SK-N-SH (cell line): ENCODE measurements at regions not wholly inside any gene's neighbourhood (a gene's known extent, or its start where the extent isn't known, plus 50 kb on each side); places are given as distances from the start of the nearest gene placed in this dataset.

Experiments used
- CTCF ChIA-PET: fragments of 300-600, 350-600 bp; formaldehyde crosslinking; extraction: SDS; loops from one replicate; lab custom pipeline; 2021; lab: Yijun Ruan, JAX
- POLR2A ChIA-PET: fragments of 350-600 bp; sonication (Branson Sonifier 250); formaldehyde crosslinking; extraction: SDS; loops from one replicate; lab custom pipeline; 2020; ENCODE audit warnings: antibody characterized with exemption, inconsistent platforms; lab: Yijun Ruan, JAX
- DNase-seq: peaks from one replicate; pipeline ENCODE4 v3.0.0; 2012
- H2AFZ ChIP-seq: fragments of 200-600 bp; sonication (generic); 2 replicates; pipeline ENCODE4 v1.8.1; 2016; ENCODE audit warnings: antibody characterized with exemption, mild to moderate bottlenecking, low read depth
- H3F3A ChIP-seq: fragments of 200-600 bp; sonication (generic); replicated peaks from 2 replicates; pipeline ENCODE3; 2016; ENCODE audit warnings: antibody characterized with exemption, mild to moderate bottlenecking; ENCODE audit not compliant: insufficient read depth
- H3K27ac ChIP-seq, 2 experiments: fragments of 200-500 bp in 1 of 2; fragments of 200-600 bp in 1 of 2; sonication (Bioruptor generic) in 1 of 2; sonication (generic), shearing (Covaris generic) in 1 of 2; 2 replicates each; pipeline versions ENCODE4 v1.5.1 to v1.6.1; 2014 to 2016; ENCODE audit warnings: low read depth in 2 of 2, inconsistent platforms in 1 of 2, low read length in 1 of 2, mild to moderate bottlenecking in 1 of 2, mixed read lengths in 1 of 2
- H3K27me3 ChIP-seq: fragments of 200-600 bp; sonication (generic), shearing (Covaris generic); 2 replicates; pipeline ENCODE4 v1.6.1; 2016; ENCODE audit warnings: mixed run types; ENCODE audit not compliant: insufficient read depth
- H3K36me3 ChIP-seq, 2 experiments: fragments of 200-500 bp in 1 of 2; fragments of 200-600 bp in 1 of 2; sonication (Bioruptor generic) in 1 of 2; sonication (generic) in 1 of 2; replicated peaks in 1 of 2; 2 replicates each; pipeline versions ENCODE3 to v1.5.1; 2014 to 2016; ENCODE audit warnings: low read length in 1 of 2, mild to moderate bottlenecking in 1 of 2; ENCODE audit not compliant: insufficient read depth in 2 of 2, control insufficient read depth in 1 of 2
- H3K4me1 ChIP-seq, 2 experiments: fragments of 200-500 bp in 1 of 2; fragments of 200-600 bp in 1 of 2; sonication (Bioruptor generic) in 1 of 2; sonication (generic), shearing (Covaris generic) in 1 of 2; 2 replicates each; pipeline versions ENCODE4 v1.5.1 to v1.6.1; 2014 to 2016; ENCODE audit warnings: low read depth in 1 of 2, low read length in 1 of 2, mixed run types in 1 of 2; ENCODE audit not compliant: insufficient read depth in 2 of 2, control insufficient read depth in 1 of 2
- H3K4me2 ChIP-seq: fragments of 200-600 bp; sonication (generic), shearing (Covaris generic); 2 replicates; pipeline ENCODE4 v1.6.1; 2017; ENCODE audit warnings: mixed run types
- H3K4me3 ChIP-seq, 2 experiments: fragments of 200-500 bp in 1 of 2; fragments of 200-600 bp in 1 of 2; sonication (Bioruptor generic) in 1 of 2; sonication (generic), shearing (Covaris generic) in 1 of 2; 2 replicates each; pipeline versions ENCODE4 v1.5.1 to v1.8.1; 2014 to 2016; ENCODE audit warnings: low read depth in 2 of 2, inconsistent platforms in 1 of 2, low read length in 1 of 2, mild to moderate bottlenecking in 1 of 2, mixed read lengths in 1 of 2, moderate library complexity in 1 of 2
- H3K79me2 ChIP-seq: fragments of 200-600 bp; sonication (generic); 2 replicates; pipeline ENCODE4 v1.8.1; 2017; ENCODE audit warnings: mild to moderate bottlenecking; ENCODE audit not compliant: insufficient read depth
- H3K9ac ChIP-seq: fragments of 200-600 bp; sonication (generic); 2 replicates; pipeline ENCODE4 v1.6.1; 2017; ENCODE audit warnings: mixed run types
- H3K9me2 ChIP-seq: fragments of 200-600 bp; sonication (generic); 2 replicates; pipeline ENCODE4 v1.6.1; 2017; ENCODE audit warnings: mixed run types
- H3K9me3 ChIP-seq: fragments of 200-600 bp; sonication (generic); 2 replicates; pipeline ENCODE4 v1.6.1; 2017; ENCODE audit warnings: mixed run types, mild to moderate bottlenecking, moderate library complexity
- H4K20me1 ChIP-seq: fragments of 200-600 bp; sonication (generic); 2 replicates; pipeline ENCODE4 v1.6.1; 2017; ENCODE audit warnings: mild to moderate bottlenecking, mixed run types; ENCODE audit not compliant: insufficient read depth
- CHD2 ChIP-seq: fragments of 150-350 bp; IDR thresholded peaks from 2 replicates; pipeline ENCODE4 v1.6.1; 2018; ENCODE audit warnings: low read length; ENCODE audit not compliant: partially characterized antibody
- CTCF ChIP-seq: fragments of 200-600 bp; sonication (generic); IDR thresholded peaks from 2 replicates; pipeline ENCODE4 v1.6.1; 2017; ENCODE audit warnings: antibody characterized with exemption, mild to moderate bottlenecking, moderate library complexity
- ELF1 ChIP-seq: IDR thresholded peaks from 2 replicates; pipeline ENCODE4 v1.4.0; 2012
- EZH2phosphoT487 ChIP-seq: fragments of 200-600 bp; sonication (generic); IDR thresholded peaks from 2 replicates; pipeline ENCODE4 v1.6.1; 2017; ENCODE audit warnings: low read depth, mixed run types, mild to moderate bottlenecking, antibody characterized with exemption, moderate library complexity, borderline replicate concordance
- FOSL2 ChIP-seq: IDR thresholded peaks from 2 replicates; pipeline ENCODE4 v1.4.0; 2012; ENCODE audit warnings: low read depth, mild to moderate bottlenecking, moderate library complexity, borderline replicate concordance
- FOXJ3 ChIP-seq: sonication (generic); formaldehyde crosslinking; IDR thresholded peaks from 2 replicates; pipeline ENCODE4 v1.5.1; 2020; ENCODE audit warnings: mild to moderate bottlenecking, missing genetic modification reagents
- FOXM1 ChIP-seq: IDR thresholded peaks from 2 replicates; pipeline ENCODE4 v1.4.0; 2012; ENCODE audit warnings: low read depth, mild to moderate bottlenecking
- GABPA ChIP-seq: IDR thresholded peaks from 2 replicates; pipeline ENCODE4 v1.4.0; 2012; ENCODE audit warnings: low read depth, mild to moderate bottlenecking
- GATA2 ChIP-seq: sonication (generic); formaldehyde crosslinking; IDR thresholded peaks from 2 replicates; pipeline ENCODE4 v1.5.0; 2020; ENCODE audit warnings: mild to moderate bottlenecking, missing genetic modification reagents
- JUND ChIP-seq: IDR thresholded peaks from 2 replicates; pipeline ENCODE4 v1.4.0; 2012
- MEF2A ChIP-seq: IDR thresholded peaks from 2 replicates; pipeline ENCODE4 v1.4.0; 2012; ENCODE audit warnings: low read depth, borderline replicate concordance
- MXI1 ChIP-seq: IDR thresholded peaks from 2 replicates; pipeline ENCODE4 v1.6.1; 2012; ENCODE audit warnings: mild to moderate bottlenecking, low read depth, low read length, improper control_type of control experiment
- NRF1 ChIP-seq: IDR thresholded peaks from 2 replicates; pipeline ENCODE4 v1.6.1; 2012; ENCODE audit warnings: low read depth, mild to moderate bottlenecking, low read length
- REST ChIP-seq: IDR thresholded peaks from 2 replicates; pipeline ENCODE4 v1.6.1; 2012; ENCODE audit warnings: mild to moderate bottlenecking, low read depth, low read length, moderate library complexity
- RFX5 ChIP-seq: IDR thresholded peaks from 2 replicates; pipeline ENCODE4 v1.6.1; 2012; ENCODE audit warnings: mild to moderate bottlenecking, improper control_type of control experiment, low read length
- SIN3A ChIP-seq: IDR thresholded peaks from 2 replicates; pipeline ENCODE4 v1.6.1; 2012; ENCODE audit warnings: low read depth, mild to moderate bottlenecking, low read length, moderate library complexity, borderline replicate concordance
- SMC3 ChIP-seq: IDR thresholded peaks from 2 replicates; pipeline ENCODE4 v1.6.1; 2012; ENCODE audit warnings: low read depth, low read length, improper control_type of control experiment
- USF1 ChIP-seq: IDR thresholded peaks from 2 replicates; pipeline ENCODE4 v1.4.0; 2012; ENCODE audit warnings: low read depth, borderline replicate concordance
- YY1 ChIP-seq: IDR thresholded peaks from 2 replicates; pipeline ENCODE4 v1.4.0; 2012; ENCODE audit warnings: low read depth, mild to moderate bottlenecking
- WGBS: methylation state at CpG from one replicate; pipeline ENCODE4 v1.1.6; 2017; ENCODE audit warnings: low lambda C conversion rate; 5-methylcytosine and 5-hydroxymethylcytosine counted together
- TF ChIP-seq, protein P1 (sequence below): fragments of 150-350 bp; IDR thresholded peaks from 2 replicates; pipeline ENCODE4 v1.6.1; 2016; ENCODE audit warnings: mild to moderate bottlenecking, low read depth, low read length

DNA sequence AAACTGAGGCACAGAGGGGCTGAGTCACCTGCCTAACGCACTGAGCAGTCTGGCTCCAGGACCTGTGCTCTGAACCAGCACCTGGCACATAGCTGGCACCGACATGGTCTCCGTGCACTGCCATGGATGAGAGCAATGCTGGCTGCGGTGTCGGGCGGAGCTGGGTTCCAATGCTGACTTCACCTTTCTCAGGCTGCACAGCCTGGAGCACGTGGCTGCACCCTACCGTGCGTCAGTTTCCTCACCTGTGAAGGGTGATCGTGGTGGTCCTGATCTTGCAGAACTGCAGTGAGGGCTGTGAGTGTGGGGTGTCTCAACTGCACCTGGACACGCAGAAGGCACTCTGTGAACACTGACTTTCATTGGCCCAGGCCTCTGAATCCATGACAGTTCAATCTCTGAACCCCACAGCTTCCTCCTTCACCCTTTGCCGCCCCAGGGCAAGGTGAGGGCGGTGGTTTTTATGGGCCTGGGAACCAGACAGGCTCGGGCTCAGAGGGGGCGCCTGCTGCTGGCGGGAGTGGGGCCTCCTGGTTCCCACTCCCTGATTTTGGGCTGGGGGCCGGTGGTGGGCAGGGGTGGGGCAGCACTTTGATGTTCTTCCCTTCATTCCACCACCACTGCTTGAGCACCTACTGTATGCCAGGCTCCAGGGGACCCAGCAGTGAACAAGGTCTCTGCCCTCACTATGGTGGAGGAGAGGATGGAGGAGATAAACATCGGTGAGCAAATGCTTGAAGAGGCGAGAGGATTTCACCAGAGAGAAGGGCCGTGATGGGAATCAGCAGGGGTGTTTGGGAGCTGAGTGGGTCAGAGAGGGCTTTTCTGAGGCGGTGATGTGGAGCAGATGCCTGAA, 102.9 kb downstream of the CEBPB start:
- ChIA-PET POLR2A (no interaction called here), CTCF (interaction anchor here (1.9 kb wide), 1 partner anchor 14 kb away, joined by 6 read pairs; no protein-coding TSS in a partner anchor)
- Histone ChIP-seq H4K20me1 (no peaks in the 10 kb centered on the region), H3K27ac (no peak overlapping the region), H3K9ac (no peak overlapping the region), H3K9me3 (no peaks in the 10 kb centered on the region), H3F3A (no peaks in the 10 kb centered on the region), H3K27me3 (no peaks in the 10 kb centered on the region), H3K4me2 (no peak overlapping the region), H3K4me3 (no peak overlapping the region), H3K36me3 (no peaks in the 10 kb centered on the region), H3K79me2 (no peaks in the 10 kb centered on the region), H2AFZ (no peak overlapping the region), H3K4me1 (peaks cover 0 to 11% of the 10 kb centered on the region in 2 experiments; a peak in 1 of 4 replicates), H3K9me2 (no peaks in the 10 kb centered on the region)
- DNase-seq, result no peak
- WGBS, result 93% methylated on average over 21 of the region's 21 CpGs
- TF ChIP-seq CHD2 (no peak), FOSL2 (no peak), GATA2 (CRISPR knock-in tag) (no peak), SMC3 (no peak), SIN3A (no peak), GABPA (no peak), MXI1 (no peak), ELF1 (no peak), RFX5 (no peak), FOXJ3 (CRISPR knock-in tag) (no peak), YY1 (no peak), MEF2A (no peak), NRF1 (no peak), JUND (no peak), REST (no peak), FOXM1 (no peak), USF1 (no peak), EZH2phosphoT487 (no peak), CTCF (no peak)
- TF ChIP-seq, protein P1, sequence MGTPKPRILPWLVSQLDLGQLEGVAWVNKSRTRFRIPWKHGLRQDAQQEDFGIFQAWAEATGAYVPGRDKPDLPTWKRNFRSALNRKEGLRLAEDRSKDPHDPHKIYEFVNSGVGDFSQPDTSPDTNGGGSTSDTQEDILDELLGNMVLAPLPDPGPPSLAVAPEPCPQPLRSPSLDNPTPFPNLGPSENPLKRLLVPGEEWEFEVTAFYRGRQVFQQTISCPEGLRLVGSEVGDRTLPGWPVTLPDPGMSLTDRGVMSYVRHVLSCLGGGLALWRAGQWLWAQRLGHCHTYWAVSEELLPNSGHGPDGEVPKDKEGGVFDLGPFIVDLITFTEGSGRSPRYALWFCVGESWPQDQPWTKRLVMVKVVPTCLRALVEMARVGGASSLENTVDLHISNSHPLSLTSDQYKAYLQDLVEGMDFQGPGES, result no peak
